NT2/D1 (cell line): ENCODE measurements at regions not wholly inside any gene's neighbourhood (a gene's known extent, or its start where the extent isn't known, plus 50 kb on each side); places are given as distances from the start of the nearest gene placed in this dataset.

Experiments used
- DNase-seq: peaks from one replicate; pipeline ENCODE4 v3.0.0-alpha.2; 2011; ENCODE audit warnings: low read depth, low spot score
- H3K27me3 ChIP-seq: 2 replicates; pipeline ENCODE4 v1.6.0; 2011; ENCODE audit warnings: mild to moderate bottlenecking; ENCODE audit not compliant: insufficient read length, insufficient read depth
- H3K36me3 ChIP-seq: 2 replicates; pipeline ENCODE4 v1.6.1; 2011; ENCODE audit warnings: mild to moderate bottlenecking, low read length, mixed read lengths; ENCODE audit not compliant: insufficient read depth, insufficient read length
- H3K4me1 ChIP-seq: 2 replicates; pipeline ENCODE4 v1.5.1; 2011; ENCODE audit not compliant: insufficient read depth, insufficient read length
- H3K4me3 ChIP-seq: 2 replicates; pipeline ENCODE4 v1.5.1; 2011; ENCODE audit warnings: low read depth; ENCODE audit not compliant: insufficient read length
- H3K9ac ChIP-seq: 2 replicates; pipeline ENCODE4 v1.6.0; 2011; ENCODE audit warnings: low read depth; ENCODE audit not compliant: insufficient read length
- H3K9me3 ChIP-seq: 2 replicates; pipeline ENCODE4 v1.5.1; 2011; ENCODE audit warnings: mild to moderate bottlenecking, low read length; ENCODE audit not compliant: insufficient read depth
- SUZ12 ChIP-seq: IDR thresholded peaks from 2 replicates; pipeline ENCODE4 v1.6.1; 2011; ENCODE audit not compliant: insufficient read length, insufficient read depth; ENCODE audit errors: extremely low read depth
- YY1 ChIP-seq: IDR thresholded peaks from 2 replicates; pipeline ENCODE4 v1.6.1; 2011; ENCODE audit not compliant: insufficient read length, insufficient read depth
- ZNF274 ChIP-seq: IDR thresholded peaks from 2 replicates; pipeline ENCODE4 v1.6.1; 2011; ENCODE audit warnings: mild to moderate bottlenecking, low read depth, low read length

DNA sequence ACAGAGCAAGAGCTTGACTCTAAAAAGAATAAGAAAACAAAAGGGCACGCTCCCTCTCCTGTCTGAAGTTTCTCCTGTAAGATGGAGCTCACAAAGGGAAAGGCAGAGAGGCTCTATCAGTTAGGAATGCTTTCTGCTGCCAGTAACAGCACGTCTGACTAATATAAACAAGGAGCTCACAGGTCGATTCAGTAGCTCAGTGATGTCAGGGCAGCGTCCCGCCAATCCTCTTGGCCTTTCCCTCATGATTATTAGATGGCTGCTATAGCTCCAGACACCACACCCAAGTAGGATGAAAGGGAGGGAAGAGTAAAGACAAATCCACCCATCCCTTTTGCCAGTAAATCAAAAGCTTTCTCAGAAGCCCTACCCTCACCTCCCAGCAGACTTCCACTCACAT lies 51.3 kb upstream of the HMGXB4 start:
- no peak for DNase-seq
- Histone ChIP-seq H3K9me3 (no peaks in the 10 kb centered on the region), H3K4me1 (peaks cover 4% of the 10 kb centered on the region), H3K27me3 (no peaks in the 10 kb centered on the region), H3K9ac (no peak overlapping the region), H3K4me3 (no peak overlapping the region), H3K36me3 (no peaks in the 10 kb centered on the region)
- no peak for TF ChIP-seq YY1
- TF ChIP-seq ZNF274: no peak
- TF ChIP-seq SUZ12: no peak

- TF ChIP-seq ZNF274 (no peak), YY1 (no peak), SUZ12 (no peak)
- no peaks in the 10 kb centered on the region for H3K27me3 ChIP-seq
- DNase-seq: no peak
- no peaks in the 10 kb centered on the region for H3K9me3 ChIP-seq
- H3K4me3 ChIP-seq: no peak overlapping the region
- H3K9ac ChIP-seq: no peak overlapping the region
- H3K36me3 ChIP-seq: no peaks in the 10 kb centered on the region
- peaks cover 4% of the 10 kb centered on the region for H3K4me1 ChIP-seq
These were observed 50.4 kb upstream of the HMGXB4 start for GRCh38 chr22:35206889-35207288.
